Testis (tissue), 2 donors: ENCODE measurements at regions not wholly inside any gene's neighbourhood (a gene's known extent, or its start where the extent isn't known, plus 50 kb on each side); places are given as distances from the start of the nearest gene placed in this dataset.

Experiments used
- DNase-seq: peaks from one replicate; pipeline ENCODE4 v3.0.0-alpha.2; 2019
- H3K27ac ChIP-seq, 2 donors: fragments of 200-600 bp; sonication (generic); one replicate each; pipeline ENCODE4 v1.5.1; 2019
- H3K27me3 ChIP-seq: fragments of 200-600 bp; sonication (generic); one replicate; pipeline ENCODE4 v1.5.1; 2019
- H3K36me3 ChIP-seq: fragments of 200-600 bp; sonication (generic); one replicate; pipeline ENCODE4 v1.5.1; 2017; ENCODE audit warnings: low read depth; ENCODE audit errors: missing control alignments
- H3K4me1 ChIP-seq: fragments of 200-600 bp; sonication (generic); one replicate; pipeline ENCODE4 v1.5.1; 2019
- H3K4me3 ChIP-seq, 2 donors: fragments of 200-600 bp; sonication (generic); one replicate each; pipeline ENCODE4 v1.5.1; 2017 to 2019
- H3K9me3 ChIP-seq: fragments of 200-600 bp; sonication (generic); one replicate; pipeline ENCODE4 v1.5.1; 2017
- CTCF ChIP-seq, 3 experiments: fragments of 450-650 bp in 2 of 3; fragments of 200-600 bp in 1 of 3; sonication (generic) in 1 of 3; IDR thresholded peaks; one replicate each; pipeline ENCODE4 v1.5.1; 2016 to 2019; ENCODE audit warnings: antibody characterized with exemption in 3 of 3, mild to moderate bottlenecking in 2 of 3, moderate library complexity in 1 of 3
- POLR2A ChIP-seq: fragments of 450-650 bp; IDR thresholded peaks from one replicate; pipeline ENCODE4 v1.6.1; 2017; ENCODE audit warnings: antibody characterized with exemption, mild to moderate bottlenecking, moderate library complexity
- WGBS, 2 donors: methylation state at CpG; one replicate each; pipeline ENCODE4 v1.1.5; 2018; 5-methylcytosine and 5-hydroxymethylcytosine counted together
- intact Hi-C: fragments of 100-400 bp; cut with DNase I; formaldehyde crosslinking; loops from one replicate; pipeline ENCODE4 v1.15.1; 2023; ENCODE audit warnings: low total_unique reads

GRCh38 chr11:19351426-19351825 lies 110.7 kb upstream of the E2F8 start:
- TF ChIP-seq CTCF (IDR thresholded peaks at IDR 0.05) (no peak), POLR2A (no peak)
- intact Hi-C loops: no loop called here
- no peak overlapping the region for H3K4me3 ChIP-seq
- no peak for DNase-seq
- no peaks in the 10 kb centered on the region for H3K27me3 ChIP-seq
- H3K9me3 ChIP-seq: no peaks in the 10 kb centered on the region
- H3K4me1 ChIP-seq: peaks cover 3% of the 10 kb centered on the region
- H3K36me3 ChIP-seq: no peaks in the 10 kb centered on the region
- H3K27ac ChIP-seq: no peak overlapping the region
- 88 to 98% methylated on average over 4 of the region's 4 CpGs for WGBS, 2 donors

DNA sequence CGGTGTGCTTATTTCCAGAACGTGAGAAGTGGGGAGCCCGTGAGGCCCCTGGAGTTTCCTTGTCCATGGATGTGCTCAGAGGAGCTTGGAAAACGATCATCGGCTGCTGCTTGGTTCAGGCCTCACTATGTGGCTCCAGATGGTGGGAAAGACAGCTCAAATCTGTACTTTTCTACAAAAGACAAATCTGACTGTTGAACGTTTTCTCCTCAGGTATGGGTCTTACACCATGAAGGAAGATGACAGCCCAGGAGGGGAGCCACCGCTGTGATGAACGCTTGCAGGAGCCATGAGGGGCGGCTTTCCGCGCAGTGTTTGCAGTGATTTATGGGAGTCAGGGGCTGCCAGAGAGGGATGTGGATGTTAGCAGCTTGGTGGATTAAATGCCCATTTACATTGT lies 109.4 kb upstream of the E2F8 start:
- TF ChIP-seq POLR2A (no peak), CTCF (IDR thresholded peaks at IDR 0.05) (no peak)
- Histone ChIP-seq H3K9me3 (no peaks in the 10 kb centered on the region), H3K36me3 (no peaks in the 10 kb centered on the region), H3K4me1 (peaks cover 12% of the 10 kb centered on the region), H3K4me3 (no peak overlapping the region), H3K27me3 (no peaks in the 10 kb centered on the region), H3K27ac (no peak overlapping the region)
- WGBS, 2 donors: 58 to 67% methylated on average over 11 of the region's 11 CpGs
- DNase-seq: no peak
- intact Hi-C loops: no loop called here

DNA sequence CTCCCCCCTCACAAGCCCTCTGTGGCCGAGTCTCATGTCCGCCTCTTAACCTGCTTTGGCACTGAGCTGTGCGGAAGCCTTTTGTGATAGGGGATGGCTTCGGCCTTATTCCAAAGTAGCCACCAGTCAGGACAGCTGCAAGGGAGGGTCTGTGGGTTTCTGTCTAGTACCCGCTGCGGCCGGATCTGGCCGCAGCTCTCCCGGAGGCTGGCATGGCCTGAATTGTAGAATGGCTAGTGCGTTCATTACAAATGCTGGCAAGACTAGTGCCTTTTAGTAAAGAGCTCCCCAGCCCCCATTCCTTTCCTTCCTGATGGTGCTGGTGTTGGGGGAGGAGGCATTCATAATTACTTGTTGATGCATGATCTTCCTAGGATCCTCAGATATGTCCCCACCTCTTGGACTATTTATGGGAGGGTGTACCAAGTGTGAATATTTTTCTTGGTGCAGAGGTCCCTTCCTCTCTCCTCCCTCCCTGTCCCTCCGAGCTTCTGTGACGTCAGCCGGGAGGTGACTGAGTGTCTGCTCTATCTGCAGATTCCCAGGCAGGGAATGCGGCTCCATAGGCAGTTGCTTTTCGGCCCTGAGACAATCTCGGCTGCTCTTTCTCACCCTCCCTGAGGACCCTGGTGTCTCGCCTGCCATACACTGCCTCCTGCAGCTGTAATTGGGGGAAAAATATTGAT lies 108.7 kb upstream of the E2F8 start:
- H3K36me3 ChIP-seq: no peaks in the 10 kb centered on the region
- H3K27ac ChIP-seq: no peak overlapping the region
- no peak for DNase-seq
- intact Hi-C loops: no loop called here
- no peak overlapping the region for H3K4me3 ChIP-seq
- peaks cover 13% of the 10 kb centered on the region for H3K4me1 ChIP-seq
- 67 to 71% methylated on average over 16 to 17 of the region's 17 CpGs for WGBS, 2 donors
- no peaks in the 10 kb centered on the region for H3K27me3 ChIP-seq
- TF ChIP-seq CTCF (IDR thresholded peaks at IDR 0.05) (no peak), POLR2A (no peak)
- no peaks in the 10 kb centered on the region for H3K9me3 ChIP-seq

GRCh38 chr11:19347911-19348310 lies 107.2 kb upstream of the E2F8 start:
- DNase-seq: no peak
- Histone ChIP-seq H3K27ac (no peak overlapping the region), H3K9me3 (no peaks in the 10 kb centered on the region), H3K4me1 (peaks cover 13% of the 10 kb centered on the region), H3K4me3 (no peak overlapping the region), H3K27me3 (no peaks in the 10 kb centered on the region), H3K36me3 (no peaks in the 10 kb centered on the region)
- no peak for TF ChIP-seq CTCF (IDR thresholded peaks at IDR 0.05)
- TF ChIP-seq POLR2A: no peak
- 66 to 79% methylated on average over 7 of the region's 7 CpGs for WGBS, 2 donors
- intact Hi-C loops: no loop called here
